ENCODE measurements at regions not wholly inside any gene's neighbourhood (a gene's known extent, or its start where the extent isn't known, plus 50 kb on each side); places are given as distances from the start of the nearest gene placed in this dataset.
"Not testable (repeated sequence)": the region's sequence is repeated elsewhere in the genome, so short reads cannot be mapped to it uniquely, and the experiment has no call there.

DNA sequence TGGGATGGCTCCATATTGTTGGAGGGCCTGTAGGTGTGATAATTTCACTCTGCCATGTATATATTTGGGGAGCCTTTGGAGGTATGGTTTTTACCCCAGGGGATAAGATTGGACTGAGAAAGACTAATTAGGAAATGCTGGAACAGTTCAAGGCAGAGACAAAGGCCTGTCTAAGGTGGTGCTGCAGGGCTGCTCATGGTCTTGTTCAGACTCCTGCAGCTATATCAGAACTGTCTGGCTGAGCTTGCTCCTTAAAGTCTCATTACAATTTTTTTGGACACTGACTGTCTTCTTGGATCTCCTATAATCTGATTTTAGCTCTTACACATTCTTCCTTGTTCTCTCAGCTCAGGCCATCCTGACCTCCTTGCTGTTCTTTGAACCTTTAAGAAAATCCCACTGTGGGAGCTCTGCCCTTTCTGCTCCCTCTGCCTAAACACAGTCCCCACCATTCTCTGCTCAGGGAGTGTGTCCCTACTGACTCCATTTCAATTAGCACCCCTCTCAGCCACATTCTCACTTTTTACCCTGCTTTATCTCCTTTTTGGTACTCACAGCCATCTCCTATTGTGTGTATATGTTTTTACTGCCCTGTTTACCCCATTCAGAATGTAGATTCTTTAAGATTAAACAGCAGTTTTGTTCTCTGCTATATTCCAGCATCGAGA is 468.7 kb upstream of the FANCL start:
- no peak for DNase-seq
- TF ChIP-seq GATA1 (IDR thresholded peaks at IDR 0.05; ENCODE audit: low read depth, low read length) (no peak), POLR2A (IDR thresholded peaks at IDR 0.05; ENCODE audit: low read length) (no peak)

- TF ChIP-seq GATA1 (IDR thresholded peaks at IDR 0.05; ENCODE audit: low read depth, low read length), result no peak
- no peak for TF ChIP-seq POLR2A (IDR thresholded peaks at IDR 0.05; ENCODE audit: low read length)
- DNase-seq, result no peak
Measured at GRCh38 chr2:58709274-58709673, 468.1 kb upstream of the FANCL start.

DNA sequence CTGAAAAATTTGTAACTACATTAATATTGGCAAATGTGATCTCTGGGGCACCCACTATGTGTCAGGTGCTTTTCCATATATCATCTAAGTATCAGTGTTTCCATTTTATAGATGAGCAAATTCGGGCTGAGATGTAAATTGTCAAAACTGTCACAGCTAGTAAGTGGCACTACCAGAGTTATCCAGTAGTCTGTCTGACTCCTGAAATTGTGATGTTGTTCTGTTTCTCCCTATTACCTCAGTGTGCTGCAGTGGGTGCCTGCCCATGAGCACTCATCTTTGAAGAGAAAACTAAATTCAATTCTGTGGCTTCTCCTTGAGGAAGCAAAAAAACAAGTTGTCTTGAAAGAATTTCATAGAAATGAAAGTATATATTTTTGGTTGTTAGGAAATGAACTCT is 467.4 kb upstream of the FANCL start:
- no peak for TF ChIP-seq GATA1 (IDR thresholded peaks at IDR 0.05; ENCODE audit: low read depth, low read length)
- no peak for TF ChIP-seq POLR2A (IDR thresholded peaks at IDR 0.05; ENCODE audit: low read length)
- DNase-seq, result no peak

DNA sequence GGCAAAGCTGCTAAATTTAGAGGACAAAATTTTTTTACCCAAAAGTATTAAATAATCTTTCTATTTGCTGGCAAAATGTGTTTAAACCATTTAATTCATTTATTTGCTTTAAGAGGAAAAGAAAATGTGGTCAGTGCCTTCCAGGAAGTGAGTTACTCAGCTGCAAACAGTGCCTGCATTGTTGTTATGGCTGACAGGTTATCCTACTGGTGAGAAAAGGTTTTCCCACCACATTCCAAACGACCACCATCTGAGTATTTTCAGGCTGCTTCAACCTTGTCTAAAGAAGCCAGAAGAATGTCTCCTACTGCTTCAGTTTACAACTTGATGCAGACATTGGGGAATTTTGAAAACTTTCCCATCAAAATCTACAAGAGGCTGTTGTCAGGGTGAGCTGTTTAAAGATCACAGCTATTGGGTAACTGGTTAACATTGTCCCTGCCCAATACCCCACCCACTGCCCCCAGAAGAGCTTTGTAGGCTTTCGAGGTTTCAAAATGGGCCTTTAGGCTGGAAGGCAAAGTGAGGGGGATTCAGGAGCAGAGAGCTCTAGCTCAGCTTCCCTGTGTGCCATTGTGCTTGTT is 461.3 kb upstream of the FANCL start:
- no peak for DNase-seq
- TF ChIP-seq POLR2A (IDR thresholded peaks at IDR 0.05; ENCODE audit: low read length), result no peak
- TF ChIP-seq GATA1 (IDR thresholded peaks at IDR 0.05; ENCODE audit: low read depth, low read length), result no peak

GRCh38 chr2:58701688-58702301 is 460.7 kb upstream of the FANCL start:
- TF ChIP-seq GATA1 (IDR thresholded peaks at IDR 0.05; ENCODE audit: low read depth, low read length) (no peak), POLR2A (IDR thresholded peaks at IDR 0.05; ENCODE audit: low read length) (no peak)

DNA sequence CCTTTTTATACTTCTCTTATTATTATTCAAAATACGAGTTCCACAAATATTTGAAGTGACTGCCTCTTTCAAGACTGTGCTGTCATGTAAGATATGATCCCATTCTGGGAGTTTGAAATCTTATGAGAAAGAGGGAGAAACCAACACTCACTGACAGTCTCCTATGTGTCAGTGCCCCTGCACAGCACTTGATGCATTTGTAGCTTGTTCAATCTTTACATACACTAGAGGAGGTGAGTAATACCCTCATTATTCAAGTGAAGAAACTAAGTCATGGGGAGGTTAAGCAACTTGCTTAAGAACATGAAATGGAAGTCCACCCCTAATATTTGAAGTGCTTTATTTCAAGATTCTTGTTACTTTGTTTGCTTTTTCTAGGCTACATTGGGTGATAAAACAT is 459.5 kb upstream of the FANCL start:
- TF ChIP-seq GATA1 (IDR thresholded peaks at IDR 0.05; ENCODE audit: low read depth, low read length) (no peak), POLR2A (IDR thresholded peaks at IDR 0.05; ENCODE audit: low read length) (no peak)
- DNase-seq, result no peak

More at GRCh38 chr2:58701688-58702301, 460.7 kb upstream of the FANCL start:
- no peak for DNase-seq

- DNase-seq, result no peak
- TF ChIP-seq GATA1 (IDR thresholded peaks at IDR 0.05; ENCODE audit: low read depth, low read length) (no peak), POLR2A (IDR thresholded peaks at IDR 0.05; ENCODE audit: low read length) (no peak)
Measured at GRCh38 chr2:58699411-58699810, 458.3 kb upstream of the FANCL start.

- TF ChIP-seq GATA1 (IDR thresholded peaks at IDR 0.05; ENCODE audit: low read depth, low read length) (no peak), POLR2A (IDR thresholded peaks at IDR 0.05; ENCODE audit: low read length) (no peak)
- DNase-seq, result no peak
Measured at GRCh38 chr2:58698620-58699019, 457.5 kb upstream of the FANCL start.

DNA sequence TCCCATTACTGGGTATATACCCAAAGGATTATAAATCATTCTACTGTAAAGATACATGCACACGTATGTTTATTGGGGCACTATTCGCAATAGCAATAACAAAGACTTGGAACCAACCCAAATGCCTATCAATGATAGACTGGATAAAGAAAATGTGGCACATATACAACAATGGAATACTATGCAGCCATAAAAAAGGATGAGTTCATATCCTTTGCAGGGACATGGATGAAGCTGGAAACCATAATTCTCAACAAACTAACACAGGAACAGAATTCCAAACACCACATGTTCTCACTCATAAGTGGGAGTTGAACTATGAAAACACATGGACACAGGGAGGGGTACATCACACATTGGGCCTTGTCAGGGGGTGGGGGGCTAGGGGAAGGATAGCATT is 453.0 kb upstream of the FANCL start:
- not testable (repeated sequence) for DNase-seq

- DNase-seq, result not testable (repeated sequence)
Measured at GRCh38 chr2:58691041-58691440, 449.9 kb upstream of the FANCL start.

DNA sequence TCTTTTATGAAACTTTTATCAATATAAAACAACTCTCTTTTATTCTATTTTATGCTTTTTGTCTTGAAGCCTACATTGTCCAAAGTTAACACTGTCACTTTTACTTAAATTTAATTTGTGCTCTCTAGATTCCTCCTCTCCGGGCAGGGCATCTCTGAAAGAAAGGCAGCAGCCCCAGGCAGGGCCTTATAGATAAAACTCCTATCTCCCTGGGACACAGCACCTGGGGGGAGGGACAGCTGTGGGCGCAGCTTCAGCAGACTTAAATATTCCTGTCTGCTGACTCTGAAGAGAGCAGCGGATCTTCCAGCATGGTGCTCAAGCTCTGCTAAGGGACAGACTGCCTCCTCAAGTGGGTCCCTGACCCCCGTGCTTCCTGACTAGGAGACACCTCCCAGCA is 447.7 kb upstream of the FANCL start:
- peak; percentile 78 to 93 for DNase-seq
- TF ChIP-seq GATA1 (IDR thresholded peaks at IDR 0.05; ENCODE audit: low read depth, low read length) (no peak), POLR2A (IDR thresholded peaks at IDR 0.05; ENCODE audit: low read length) (no peak)

- TF ChIP-seq POLR2A (IDR thresholded peaks at IDR 0.05; ENCODE audit: low read length) (no peak), GATA1 (IDR thresholded peaks at IDR 0.05; ENCODE audit: low read depth, low read length) (no peak)
- DNase-seq, result no peak
Measured at GRCh38 chr2:58686776-58687175, 445.7 kb upstream of the FANCL start.

- no peak for TF ChIP-seq POLR2A (IDR thresholded peaks at IDR 0.05; ENCODE audit: low read length)
- no peak for TF ChIP-seq GATA1 (IDR thresholded peaks at IDR 0.05; ENCODE audit: low read depth, low read length)
- no peak for DNase-seq
Measured at GRCh38 chr2:58680755-58681310, 439.7 kb upstream of the FANCL start.

DNA sequence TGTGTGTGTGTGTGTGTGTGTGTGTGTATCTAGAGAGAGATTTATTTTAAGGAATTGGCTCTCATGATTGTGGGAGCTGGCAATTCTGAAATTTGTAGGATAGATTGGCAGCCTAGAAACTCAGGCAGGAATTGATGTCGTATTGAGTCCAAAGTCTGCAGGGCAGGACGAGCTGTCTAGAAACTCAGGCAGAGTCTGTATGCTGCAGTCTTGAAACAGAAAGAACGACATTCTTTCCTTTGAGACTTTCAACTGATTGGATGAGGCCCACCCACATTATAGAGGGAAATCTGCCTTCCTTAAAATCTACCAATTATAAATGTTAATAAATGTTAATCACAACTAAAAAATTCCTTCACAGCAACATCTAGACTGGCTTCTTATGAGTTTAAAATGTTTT is 436.6 kb upstream of the FANCL start:
- no peak for DNase-seq
- TF ChIP-seq GATA1 (IDR thresholded peaks at IDR 0.05; ENCODE audit: low read depth, low read length), result no peak
- TF ChIP-seq POLR2A (IDR thresholded peaks at IDR 0.05; ENCODE audit: low read length), result no peak

- DNase-seq, result no peak
- TF ChIP-seq POLR2A (IDR thresholded peaks at IDR 0.05; ENCODE audit: low read length), result no peak
- TF ChIP-seq GATA1 (IDR thresholded peaks at IDR 0.05; ENCODE audit: low read depth, low read length), result no peak
Measured at GRCh38 chr2:58671675-58672074, 430.6 kb upstream of the FANCL start.
